Right lobe of liver (tissue), 6 donors: ENCODE measurements at regions not wholly inside any gene's neighbourhood (a gene's known extent, or its start where the extent isn't known, plus 50 kb on each side); places are given as distances from the start of the nearest gene placed in this dataset.

ENCODE experiments used
- ATAC-seq, 4 donors: fragments of 200-7000 bp; cut with Tn5 transposase; one replicate each; pipeline ENCODE4 v1.9.1; 2020; ENCODE audit warnings: mild to moderate bottlenecking in 4 of 4, moderate library complexity in 4 of 4
- DNase-seq, 3 donors: peaks; one replicate each; pipeline ENCODE4 v3.0.0-alpha.2; 2020
- H3K27ac ChIP-seq, 3 donors: fragments of 200-600 bp; one replicate each; pipeline ENCODE4 v1.8.0; 2022
- H3K27me3 ChIP-seq, 2 donors: fragments of 200-600 bp; one replicate each; pipeline ENCODE4 v1.8.0; 2022
- H3K36me3 ChIP-seq, 4 donors: fragments of 200-600 bp; sonication (generic) in 1 of 4; one replicate each; pipeline versions ENCODE4 v1.5.1 to v1.8.0; 2017 to 2022; ENCODE audit warnings: control low read depth in 1 of 4
- H3K4me1 ChIP-seq, 4 donors: fragments of 200-600 bp; sonication (generic) in 1 of 4; one replicate each; pipeline versions ENCODE4 v1.5.1 to v1.8.0; 2017 to 2022; ENCODE audit warnings: control low read depth in 1 of 4
- H3K4me3 ChIP-seq, 3 donors: fragments of 200-600 bp; one replicate each; pipeline ENCODE4 v1.8.0; 2022
- H3K9me3 ChIP-seq, 4 donors: fragments of 200-600 bp; sonication (generic) in 1 of 4; one replicate each; pipeline versions ENCODE4 v1.5.1 to v1.8.0; 2017 to 2022; ENCODE audit warnings: control low read depth in 1 of 4
- CTCF ChIP-seq, 4 donors: fragments of 200-600 bp in 3 of 4; fragments of 450-650 bp in 1 of 4; IDR thresholded peaks; one replicate each; pipeline versions ENCODE4 v1.5.1 to v1.8.0; 2016 to 2022; ENCODE audit warnings: antibody characterized with exemption in 4 of 4, mild to moderate bottlenecking in 2 of 4
- POLR2A ChIP-seq: fragments of 450-650 bp; IDR thresholded peaks from one replicate; pipeline ENCODE4 v1.6.1; 2017; ENCODE audit warnings: antibody characterized with exemption, mild to moderate bottlenecking
- WGBS: methylation state at CpG from one replicate; pipeline ENCODE4 v1.1.6; 2018; ENCODE audit warnings: low coverage, low lambda C conversion rate; ENCODE audit not compliant: insufficient coverage; ENCODE audit errors: missing lambda C conversion rate; 5-methylcytosine and 5-hydroxymethylcytosine counted together
- intact Hi-C, 2 donors: fragments of 100-400 bp; cut with DNase I; formaldehyde crosslinking; loops; one replicate each; pipeline versions ENCODE4 v1.11.2 to v1.14.1; 2022
- donor health status: DM: no; HTN: yes; CAD: no.
- donor health status: DM: no; HTN: no; CAD: no.
- donor health status: DM: no; HTN: no; CAD: no.
- donor health status: DM: no; HTN: yes; CAD: no.
- donor health status: DM: no; HTN: yes; CAD: no.

- H3K27me3 ChIP-seq = no peaks in the 10 kb centered on the region
- H3K4me1 ChIP-seq = no peaks in the 10 kb centered on the region
- no peak overlapping the region for H3K4me3 ChIP-seq
- 64% methylated on average over 6 of the region's 7 CpGs for WGBS
- H3K36me3 ChIP-seq = no peaks in the 10 kb centered on the region
- TF ChIP-seq CTCF (IDR thresholded peaks at IDR 0.05) (no peak), POLR2A (no peak)
- H3K9me3 ChIP-seq = peaks cover 0 to 4% (median 0%) of the 10 kb centered on the region in 4 donors
- intact Hi-C loops = no loop called here
- DNase-seq (no peak), ATAC-seq (no peak)
- H3K27ac ChIP-seq = no peak overlapping the region
These were observed 179.8 kb downstream of the SOD2 start for GRCh38 chr6:159513074-159513720.

GRCh38 chr6:159512571-159512970 lies 180.5 kb downstream of the SOD2 start:
- Histone ChIP-seq H3K27me3 (no peaks in the 10 kb centered on the region), H3K4me3 (no peak overlapping the region), H3K27ac (no peak overlapping the region), H3K36me3 (no peaks in the 10 kb centered on the region), H3K9me3 (peaks cover 0 to 4% (median 0%) of the 10 kb centered on the region in 4 donors), H3K4me1 (no peaks in the 10 kb centered on the region)
- no peak for TF ChIP-seq POLR2A
- WGBS = 74% methylated on average over 2 of the region's 2 CpGs
- intact Hi-C loops = no loop called here
- DNase-seq = no peak
- no peak for ATAC-seq

GRCh38 chr6:159512104-159512503 lies 180.9 kb downstream of the SOD2 start:
- TF ChIP-seq POLR2A (no peak), CTCF (IDR thresholded peaks at IDR 0.05) (no peak)
- Histone ChIP-seq H3K4me3 (no peak overlapping the region), H3K9me3 (peaks cover 0 to 4% (median 0%) of the 10 kb centered on the region in 4 donors), H3K4me1 (no peaks in the 10 kb centered on the region), H3K27me3 (no peaks in the 10 kb centered on the region), H3K36me3 (no peaks in the 10 kb centered on the region), H3K27ac (no peak overlapping the region)
- no peak for DNase-seq
- WGBS = 53% methylated on average over 2 of the region's 2 CpGs
- intact Hi-C loops = no loop called here
- no peak for ATAC-seq

GRCh38 chr6:159510141-159510540 lies 182.9 kb downstream of the SOD2 start:
- Histone ChIP-seq H3K4me3 (no peak overlapping the region), H3K4me1 (no peaks in the 10 kb centered on the region), H3K27me3 (no peaks in the 10 kb centered on the region), H3K27ac (no peak overlapping the region), H3K36me3 (no peaks in the 10 kb centered on the region), H3K9me3 (no peaks in the 10 kb centered on the region)
- ATAC-seq (no peak), DNase-seq (no peak)
- WGBS = 71% methylated on average over 1 of the region's 8 CpGs
- no peak for TF ChIP-seq CTCF (IDR thresholded peaks at IDR 0.05)
- no peak for TF ChIP-seq POLR2A
- intact Hi-C loops = no loop called here

GRCh38 chr6:159508931-159509330 lies 184.1 kb downstream of the SOD2 start:
- Histone ChIP-seq H3K27ac (no peak overlapping the region), H3K36me3 (no peaks in the 10 kb centered on the region), H3K27me3 (no peaks in the 10 kb centered on the region), H3K4me1 (no peaks in the 10 kb centered on the region), H3K9me3 (no peaks in the 10 kb centered on the region), H3K4me3 (no peak overlapping the region)
- ATAC-seq (no peak), DNase-seq (no peak)
- WGBS = 89% methylated on average over 2 of the region's 2 CpGs
- no peak for TF ChIP-seq CTCF (IDR thresholded peaks at IDR 0.05)
- TF ChIP-seq POLR2A = no peak
- intact Hi-C loops = no loop called here
